ENCODE measurements at regions not wholly inside any gene's neighbourhood (a gene's known extent, or its start where the extent isn't known, plus 50 kb on each side); places are given as distances from the start of the nearest gene placed in this dataset.

- ChIA-PET CTCF (no interaction called here), POLR2A (ENCODE audit: low non-redundant PET) (no interaction called here)
- no peak overlapping the region for H3K27ac ChIP-seq
- DNase-seq (ENCODE audit: low spot score) = no peak
- TF ChIP-seq CTCF (conservative IDR thresholded peaks at IDR 0.05; ENCODE audit: low read depth) = no peak
Measured at GRCh38 chr1:29967261-29967660, 730.9 kb downstream of the PTPRU start.

- no peak overlapping the region for H3K27ac ChIP-seq
- POLR2A ChIA-PET (ENCODE audit: low non-redundant PET) = no interaction called here
- TF ChIP-seq CTCF (conservative IDR thresholded peaks at IDR 0.05; ENCODE audit: low read depth) = no peak
- no peak for DNase-seq (ENCODE audit: low spot score)
- CTCF ChIA-PET = no interaction called here
Measured at GRCh38 chr1:29966526-29967045, 730.3 kb downstream of the PTPRU start.

- no peak overlapping the region for H3K27ac ChIP-seq
- ChIA-PET CTCF (interaction anchor here (0.7 kb wide), 1 partner anchor 8 kb away, joined by 5 read pairs; no protein-coding TSS in a partner anchor), POLR2A (ENCODE audit: low non-redundant PET) (no interaction called here)
- no peak for DNase-seq (ENCODE audit: low spot score)
- TF ChIP-seq CTCF (conservative IDR thresholded peaks at IDR 0.05; ENCODE audit: low read depth) = no peak
Measured at GRCh38 chr1:29964718-29965533, 728.6 kb downstream of the PTPRU start.

GRCh38 chr1:29963946-29964345, 727.6 kb downstream of the PTPRU start:
- CTCF ChIA-PET = no interaction called here

GRCh38 chr1:29962831-29963247, 726.5 kb downstream of the PTPRU start:
- no peak overlapping the region for H3K27ac ChIP-seq
- ChIA-PET CTCF (interaction anchor here (0.7 kb wide), 1 partner anchor 20 kb away, joined by 4 read pairs; no protein-coding TSS in a partner anchor), POLR2A (ENCODE audit: low non-redundant PET) (no interaction called here)
- no peak for DNase-seq (ENCODE audit: low spot score)
- TF ChIP-seq CTCF (conservative IDR thresholded peaks at IDR 0.05; ENCODE audit: low read depth) = no peak

More at GRCh38 chr1:29963946-29964345, 727.6 kb downstream of the PTPRU start:
- POLR2A ChIA-PET (ENCODE audit: low non-redundant PET) = no interaction called here
- no peak overlapping the region for H3K27ac ChIP-seq
- DNase-seq (ENCODE audit: low spot score) = no peak
- TF ChIP-seq CTCF (conservative IDR thresholded peaks at IDR 0.05; ENCODE audit: low read depth) = no peak

GRCh38 chr1:29962336-29962735, 726.0 kb downstream of the PTPRU start:
- TF ChIP-seq CTCF (conservative IDR thresholded peaks at IDR 0.05; ENCODE audit: low read depth) = no peak
- no peak for DNase-seq (ENCODE audit: low spot score)
- no peak overlapping the region for H3K27ac ChIP-seq
- CTCF ChIA-PET = interaction anchor here (0.7 kb wide), 1 partner anchor 19 kb away, joined by 4 read pairs; no protein-coding TSS in a partner anchor
- POLR2A ChIA-PET (ENCODE audit: low non-redundant PET) = no interaction called here

All from RWPE1 (cell line).